DND-41 (cell line): ENCODE measurements at regions not wholly inside any gene's neighbourhood (a gene's known extent, or its start where the extent isn't known, plus 50 kb on each side); places are given as distances from the start of the nearest gene placed in this dataset.

Source experiments
- EZH2 ChIP-seq: IDR thresholded peaks from 3 replicates; pipeline ENCODE4 v1.6.1; 2012; ENCODE audit warnings: borderline replicate concordance, low read depth, mild to moderate bottlenecking, moderate library complexity, low read length, inconsistent platforms; ENCODE audit not compliant: severe bottlenecking
- TF ChIP-seq, protein P1 (sequence below): IDR thresholded peaks from 2 replicates; pipeline ENCODE4 v1.5.1; 2012; ENCODE audit warnings: borderline replicate concordance, low read length, moderate library complexity, mild to moderate bottlenecking; ENCODE audit not compliant: poor library complexity, severe bottlenecking; ENCODE audit errors: extremely low read depth

DNA sequence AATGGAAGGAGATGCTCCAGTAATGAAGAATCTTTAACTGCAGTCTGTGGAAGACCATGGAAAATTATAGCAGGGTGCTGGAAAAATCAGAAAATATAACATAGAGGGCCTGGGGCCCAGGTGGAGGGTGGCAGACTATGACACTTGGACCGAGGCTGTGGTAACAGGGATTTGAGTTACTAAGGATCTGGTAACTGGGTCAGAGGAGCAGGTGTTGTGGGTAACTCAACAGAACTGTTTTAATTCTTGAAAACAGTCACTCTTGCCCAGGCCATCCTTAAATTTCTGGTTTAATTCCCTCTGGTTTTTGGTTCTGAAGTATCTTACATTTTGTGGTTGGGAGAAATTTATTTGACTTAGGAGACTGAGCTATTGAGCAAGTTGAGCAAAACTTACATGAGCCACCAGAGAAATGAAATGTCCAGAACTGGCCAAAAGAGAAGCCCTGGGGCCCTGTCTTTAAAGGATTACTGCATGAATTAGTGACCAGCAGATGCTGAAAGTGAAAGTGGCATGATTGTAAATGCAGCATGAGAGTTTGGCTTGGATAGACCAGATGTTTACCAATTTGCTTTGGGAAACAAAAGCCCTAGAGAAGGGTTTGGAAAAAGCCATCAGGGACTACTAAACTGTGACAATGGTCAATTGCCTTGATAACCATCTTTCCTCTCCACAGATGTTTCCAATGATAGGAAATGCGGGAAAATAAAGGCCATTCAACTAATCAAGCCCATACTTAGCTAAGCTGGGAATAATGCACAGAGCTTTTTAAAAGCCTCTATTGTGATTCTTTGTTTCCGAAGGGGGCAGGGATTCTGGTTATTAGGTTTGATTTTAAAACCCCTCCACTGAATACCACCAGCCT lies 374.9 kb upstream of the TGFBR2 start:
- no peak for TF ChIP-seq EZH2
- TF ChIP-seq, protein P1, sequence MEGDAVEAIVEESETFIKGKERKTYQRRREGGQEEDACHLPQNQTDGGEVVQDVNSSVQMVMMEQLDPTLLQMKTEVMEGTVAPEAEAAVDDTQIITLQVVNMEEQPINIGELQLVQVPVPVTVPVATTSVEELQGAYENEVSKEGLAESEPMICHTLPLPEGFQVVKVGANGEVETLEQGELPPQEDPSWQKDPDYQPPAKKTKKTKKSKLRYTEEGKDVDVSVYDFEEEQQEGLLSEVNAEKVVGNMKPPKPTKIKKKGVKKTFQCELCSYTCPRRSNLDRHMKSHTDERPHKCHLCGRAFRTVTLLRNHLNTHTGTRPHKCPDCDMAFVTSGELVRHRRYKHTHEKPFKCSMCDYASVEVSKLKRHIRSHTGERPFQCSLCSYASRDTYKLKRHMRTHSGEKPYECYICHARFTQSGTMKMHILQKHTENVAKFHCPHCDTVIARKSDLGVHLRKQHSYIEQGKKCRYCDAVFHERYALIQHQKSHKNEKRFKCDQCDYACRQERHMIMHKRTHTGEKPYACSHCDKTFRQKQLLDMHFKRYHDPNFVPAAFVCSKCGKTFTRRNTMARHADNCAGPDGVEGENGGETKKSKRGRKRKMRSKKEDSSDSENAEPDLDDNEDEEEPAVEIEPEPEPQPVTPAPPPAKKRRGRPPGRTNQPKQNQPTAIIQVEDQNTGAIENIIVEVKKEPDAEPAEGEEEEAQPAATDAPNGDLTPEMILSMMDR, result no peak
